ENCODE measurements at regions not wholly inside any gene's neighbourhood (a gene's known extent, or its start where the extent isn't known, plus 50 kb on each side); places are given as distances from the start of the nearest gene placed in this dataset.
"Not testable (repeated sequence)": the region's sequence is repeated elsewhere in the genome, so short reads cannot be mapped to it uniquely, and the experiment has no call there.

DNA sequence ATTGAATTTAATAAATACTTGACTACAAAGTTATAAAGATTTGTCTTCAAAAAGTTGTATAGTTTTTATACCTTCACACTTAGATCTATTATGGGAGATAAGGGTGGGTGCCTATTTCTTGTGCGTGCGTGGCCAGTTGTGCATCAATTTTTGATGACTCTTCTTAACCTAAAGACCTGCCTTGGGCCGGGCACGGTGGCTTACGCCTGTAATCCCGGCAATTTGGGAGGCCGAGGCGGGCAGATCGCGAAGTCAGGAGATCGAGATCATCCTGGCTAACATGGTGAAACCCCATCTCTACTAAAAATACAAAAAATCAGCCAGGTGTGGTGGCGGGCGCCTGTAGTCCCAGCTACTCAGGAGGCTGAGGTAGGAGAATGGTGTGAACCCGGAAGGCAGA is 830.1 kb downstream of the BRD1 start:
- not testable (repeated sequence) for H3K27ac ChIP-seq (ENCODE audit: insufficient read depth, low read length, poor library complexity, severe bottlenecking); H3K4me1 ChIP-seq (ENCODE audit: control insufficient read depth, insufficient read depth, low read length, poor library complexity, severe bottlenecking); DNase-seq; H3K4me3 ChIP-seq (ENCODE audit: insufficient read depth, low read depth, low read length, poor library complexity, severe bottlenecking); H3K36me3 ChIP-seq (ENCODE audit: control insufficient read depth, insufficient read depth, low read length); H3K27me3 ChIP-seq (replicated peaks; ENCODE audit: control insufficient read depth, insufficient read depth, low read length, poor library complexity, severe bottlenecking); H3K9me3 ChIP-seq (ENCODE audit: control insufficient read depth, low read length)

DNA sequence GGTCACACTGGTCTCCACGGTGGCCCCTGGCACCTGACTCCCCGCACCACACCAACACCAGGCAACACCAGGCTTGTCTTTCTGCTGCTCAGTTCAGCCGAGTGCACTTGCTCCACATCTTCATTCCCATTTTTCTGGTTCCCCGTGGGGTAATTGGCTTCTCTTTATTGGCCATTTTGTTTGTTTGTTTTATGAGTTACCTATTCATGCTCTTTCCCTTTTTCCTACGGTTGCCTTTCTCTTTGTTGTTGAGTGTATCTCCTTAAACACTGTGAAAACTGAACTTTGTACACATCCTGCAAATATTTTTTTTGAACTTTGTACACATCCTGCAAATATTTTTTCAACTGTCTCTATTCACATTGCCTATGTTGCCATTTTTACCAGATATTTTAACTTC is 834.0 kb downstream of the BRD1 start:
- no peaks in the 10 kb centered on the region for H3K36me3 ChIP-seq (ENCODE audit: control insufficient read depth, insufficient read depth, low read length)
- no peaks in the 10 kb centered on the region for H3K4me1 ChIP-seq (ENCODE audit: control insufficient read depth, insufficient read depth, low read length, poor library complexity, severe bottlenecking)
- no peaks in the 10 kb centered on the region for H3K27me3 ChIP-seq (replicated peaks; ENCODE audit: control insufficient read depth, insufficient read depth, low read length, poor library complexity, severe bottlenecking)
- no peaks in the 10 kb centered on the region for H3K9me3 ChIP-seq (ENCODE audit: control insufficient read depth, low read length)
- no peak overlapping the region for H3K4me3 ChIP-seq (ENCODE audit: insufficient read depth, low read depth, low read length, poor library complexity, severe bottlenecking)
- H3K27ac ChIP-seq (ENCODE audit: insufficient read depth, low read length, poor library complexity, severe bottlenecking), result no peak overlapping the region
- DNase-seq, result no peak

DNA sequence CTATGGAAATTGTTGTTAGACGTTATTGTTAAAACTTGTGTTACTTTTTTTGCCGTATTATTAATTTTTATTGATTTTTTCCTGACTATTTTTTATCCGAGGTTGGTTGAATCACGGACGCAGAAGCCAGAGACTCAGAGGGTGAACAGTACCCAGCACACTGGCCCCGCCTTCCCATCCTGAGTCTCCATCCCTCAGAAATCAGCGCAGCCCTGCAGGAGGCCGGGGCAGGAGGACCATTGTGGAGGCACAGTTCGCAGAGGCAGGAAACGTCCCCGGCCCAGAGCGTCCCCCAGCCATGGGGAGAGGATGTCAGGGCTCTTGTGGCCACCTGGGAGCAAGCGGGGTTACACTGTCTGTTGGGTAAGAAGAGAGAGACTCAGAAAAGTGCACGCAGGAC is 843.0 kb downstream of the BRD1 start:
- H3K36me3 ChIP-seq (ENCODE audit: control insufficient read depth, insufficient read depth, low read length), result no peaks in the 10 kb centered on the region
- H3K27me3 ChIP-seq (replicated peaks; ENCODE audit: control insufficient read depth, insufficient read depth, low read length, poor library complexity, severe bottlenecking), result no peaks in the 10 kb centered on the region
- no peak for DNase-seq
- H3K4me1 ChIP-seq (ENCODE audit: control insufficient read depth, insufficient read depth, low read length, poor library complexity, severe bottlenecking), result no peaks in the 10 kb centered on the region
- H3K9me3 ChIP-seq (ENCODE audit: control insufficient read depth, low read length), result no peaks in the 10 kb centered on the region
- no peak overlapping the region for H3K4me3 ChIP-seq (ENCODE audit: insufficient read depth, low read depth, low read length, poor library complexity, severe bottlenecking)
- H3K27ac ChIP-seq (ENCODE audit: insufficient read depth, low read length, poor library complexity, severe bottlenecking), result no peak overlapping the region

DNA sequence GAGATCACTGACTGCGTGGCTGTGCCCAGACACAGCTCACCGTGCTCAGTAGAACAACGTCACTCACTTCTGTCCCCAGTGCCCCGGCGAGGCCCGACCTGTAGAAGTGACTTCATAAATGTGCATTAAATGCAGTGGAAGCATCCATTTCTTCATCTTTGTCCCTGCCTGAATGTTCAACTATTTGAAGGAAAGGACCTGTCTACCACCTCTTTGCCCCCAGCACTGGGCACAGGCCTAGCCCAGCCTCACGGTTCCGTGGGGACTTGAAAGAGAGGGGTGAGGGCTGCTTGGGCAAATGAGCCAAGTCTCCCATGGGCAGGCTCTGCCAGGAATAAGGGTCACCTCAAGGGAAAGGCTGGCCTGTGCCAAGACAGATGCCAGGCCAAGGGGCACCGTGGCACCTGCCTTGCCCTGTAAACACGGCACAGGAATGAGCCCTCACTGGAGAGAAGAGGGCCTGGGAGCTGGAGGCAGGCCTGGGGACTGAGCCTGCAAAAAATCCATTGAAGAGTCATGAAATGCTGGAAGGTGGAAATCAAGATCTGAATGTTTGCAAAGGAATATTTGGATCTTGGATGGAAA is 845.3 kb downstream of the BRD1 start:
- Histone ChIP-seq H3K27ac (ENCODE audit: insufficient read depth, low read length, poor library complexity, severe bottlenecking) (no peak overlapping the region), H3K36me3 (ENCODE audit: control insufficient read depth, insufficient read depth, low read length) (no peaks in the 10 kb centered on the region), H3K4me1 (ENCODE audit: control insufficient read depth, insufficient read depth, low read length, poor library complexity, severe bottlenecking) (no peaks in the 10 kb centered on the region), H3K4me3 (ENCODE audit: insufficient read depth, low read depth, low read length, poor library complexity, severe bottlenecking) (no peak overlapping the region), H3K9me3 (ENCODE audit: control insufficient read depth, low read length) (no peaks in the 10 kb centered on the region), H3K27me3 (replicated peaks; ENCODE audit: control insufficient read depth, insufficient read depth, low read length, poor library complexity, severe bottlenecking) (no peaks in the 10 kb centered on the region)
- DNase-seq, result no peak

DNA sequence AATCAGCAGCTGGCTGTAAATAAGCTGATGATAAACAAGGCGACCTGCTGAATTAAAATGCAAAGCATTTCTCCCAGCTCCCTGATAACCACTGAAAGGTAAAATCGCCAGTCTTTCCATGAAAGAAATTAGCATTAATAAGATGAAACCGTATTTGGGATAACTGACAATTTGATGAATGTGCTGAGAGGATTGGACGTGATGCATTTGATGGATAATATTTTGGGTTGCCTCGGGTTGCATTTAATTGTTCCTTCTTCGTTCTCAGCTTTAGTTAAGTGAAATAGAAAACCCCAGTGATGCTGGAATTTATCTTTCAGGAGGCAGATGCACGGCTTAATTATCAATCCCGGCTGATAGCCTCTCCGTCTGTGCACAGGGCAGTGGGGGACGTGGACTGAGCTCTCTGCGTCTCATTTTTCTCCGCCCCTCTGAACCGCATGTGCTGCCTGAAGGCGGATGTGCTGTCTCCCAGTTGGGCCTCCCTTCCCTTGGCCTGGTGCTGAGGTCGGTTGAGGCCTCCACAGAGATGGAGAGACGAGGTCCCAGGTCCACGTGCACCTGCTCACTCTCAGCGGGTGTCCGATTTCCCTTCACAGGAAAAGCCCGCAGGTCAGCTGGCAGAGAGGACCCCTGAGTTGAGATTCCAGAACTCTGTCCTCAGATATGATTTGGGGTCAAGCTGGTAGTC is 846.2 kb downstream of the BRD1 start:
- H3K36me3 ChIP-seq (ENCODE audit: control insufficient read depth, insufficient read depth, low read length), result no peaks in the 10 kb centered on the region
- H3K4me3 ChIP-seq (ENCODE audit: insufficient read depth, low read depth, low read length, poor library complexity, severe bottlenecking), result no peak overlapping the region
- H3K4me1 ChIP-seq (ENCODE audit: control insufficient read depth, insufficient read depth, low read length, poor library complexity, severe bottlenecking), result no peaks in the 10 kb centered on the region
- no peaks in the 10 kb centered on the region for H3K9me3 ChIP-seq (ENCODE audit: control insufficient read depth, low read length)
- no peak for DNase-seq
- no peak overlapping the region for H3K27ac ChIP-seq (ENCODE audit: insufficient read depth, low read length, poor library complexity, severe bottlenecking)
- H3K27me3 ChIP-seq (replicated peaks; ENCODE audit: control insufficient read depth, insufficient read depth, low read length, poor library complexity, severe bottlenecking), result no peaks in the 10 kb centered on the region

DNA sequence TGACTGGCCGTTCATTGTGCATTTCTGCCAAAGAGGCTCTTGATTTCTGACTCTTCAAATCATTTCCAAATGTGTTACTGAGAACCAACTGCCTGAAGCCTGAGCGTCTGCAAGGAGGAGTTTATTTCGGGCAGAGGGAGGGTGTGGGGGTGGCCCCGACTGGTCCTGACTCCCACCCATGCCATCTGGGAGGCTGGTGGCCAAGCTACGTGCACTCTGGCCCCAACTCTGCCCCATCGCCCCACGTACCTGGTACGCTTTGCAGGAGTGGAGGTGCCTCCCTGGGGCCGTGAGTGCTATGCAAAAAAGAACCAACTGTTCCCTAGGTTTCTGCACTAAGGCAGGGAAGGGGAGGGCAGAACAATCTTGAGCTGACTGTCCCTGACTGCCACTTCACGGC is 846.8 kb downstream of the BRD1 start:
- no peak overlapping the region for H3K27ac ChIP-seq (ENCODE audit: insufficient read depth, low read length, poor library complexity, severe bottlenecking)
- no peaks in the 10 kb centered on the region for H3K9me3 ChIP-seq (ENCODE audit: control insufficient read depth, low read length)
- no peak for DNase-seq
- H3K36me3 ChIP-seq (ENCODE audit: control insufficient read depth, insufficient read depth, low read length), result no peaks in the 10 kb centered on the region
- no peaks in the 10 kb centered on the region for H3K27me3 ChIP-seq (replicated peaks; ENCODE audit: control insufficient read depth, insufficient read depth, low read length, poor library complexity, severe bottlenecking)
- no peaks in the 10 kb centered on the region for H3K4me1 ChIP-seq (ENCODE audit: control insufficient read depth, insufficient read depth, low read length, poor library complexity, severe bottlenecking)
- no peak overlapping the region for H3K4me3 ChIP-seq (ENCODE audit: insufficient read depth, low read depth, low read length, poor library complexity, severe bottlenecking)

DNA sequence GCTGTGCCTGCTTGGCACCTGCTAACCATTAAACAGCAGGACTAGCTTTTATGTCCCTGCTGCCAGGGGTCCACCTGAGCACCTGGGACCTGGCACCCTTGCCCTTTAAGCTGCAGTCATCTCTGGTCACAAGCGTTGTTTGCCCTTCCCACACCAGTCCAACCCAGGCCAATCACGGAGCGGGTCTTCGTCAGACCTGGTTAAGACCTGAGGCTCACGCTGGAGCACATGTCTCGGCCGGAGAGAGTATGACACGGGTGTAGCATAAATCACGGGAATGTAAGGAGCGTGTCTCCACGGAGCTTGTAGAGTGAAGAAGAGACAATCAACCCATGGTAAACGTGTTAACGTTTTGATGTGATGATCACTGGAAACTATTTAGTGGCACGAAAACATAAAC is 847.3 kb downstream of the BRD1 start:
- H3K27me3 ChIP-seq (replicated peaks; ENCODE audit: control insufficient read depth, insufficient read depth, low read length, poor library complexity, severe bottlenecking), result no peaks in the 10 kb centered on the region
- H3K4me3 ChIP-seq (ENCODE audit: insufficient read depth, low read depth, low read length, poor library complexity, severe bottlenecking), result no peak overlapping the region
- H3K36me3 ChIP-seq (ENCODE audit: control insufficient read depth, insufficient read depth, low read length), result no peaks in the 10 kb centered on the region
- no peaks in the 10 kb centered on the region for H3K9me3 ChIP-seq (ENCODE audit: control insufficient read depth, low read length)
- no peak for DNase-seq
- no peak overlapping the region for H3K27ac ChIP-seq (ENCODE audit: insufficient read depth, low read length, poor library complexity, severe bottlenecking)
- no peaks in the 10 kb centered on the region for H3K4me1 ChIP-seq (ENCODE audit: control insufficient read depth, insufficient read depth, low read length, poor library complexity, severe bottlenecking)

DNA sequence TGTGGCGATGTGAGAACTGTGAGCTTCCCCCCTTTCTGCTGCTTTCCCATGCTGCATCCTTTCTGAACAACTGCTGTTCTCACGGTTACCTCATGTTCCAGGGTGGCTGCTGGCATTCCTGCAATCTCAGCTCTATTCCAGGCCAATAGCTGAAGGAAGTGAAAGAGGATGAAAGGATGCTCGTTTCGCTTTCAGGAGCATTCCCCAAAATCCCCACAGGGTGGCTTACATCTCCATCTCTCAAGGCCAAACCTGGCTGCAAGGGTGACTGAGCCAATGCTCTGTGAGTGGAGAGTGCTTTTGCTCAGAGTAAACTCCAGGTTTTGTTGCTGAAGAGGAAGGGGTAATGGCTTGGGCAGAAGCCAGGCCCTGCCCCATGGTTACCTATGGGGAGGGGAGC is 848.2 kb downstream of the BRD1 start:
- H3K9me3 ChIP-seq (ENCODE audit: control insufficient read depth, low read length), result no peaks in the 10 kb centered on the region
- H3K4me3 ChIP-seq (ENCODE audit: insufficient read depth, low read depth, low read length, poor library complexity, severe bottlenecking), result no peak overlapping the region

DNA sequence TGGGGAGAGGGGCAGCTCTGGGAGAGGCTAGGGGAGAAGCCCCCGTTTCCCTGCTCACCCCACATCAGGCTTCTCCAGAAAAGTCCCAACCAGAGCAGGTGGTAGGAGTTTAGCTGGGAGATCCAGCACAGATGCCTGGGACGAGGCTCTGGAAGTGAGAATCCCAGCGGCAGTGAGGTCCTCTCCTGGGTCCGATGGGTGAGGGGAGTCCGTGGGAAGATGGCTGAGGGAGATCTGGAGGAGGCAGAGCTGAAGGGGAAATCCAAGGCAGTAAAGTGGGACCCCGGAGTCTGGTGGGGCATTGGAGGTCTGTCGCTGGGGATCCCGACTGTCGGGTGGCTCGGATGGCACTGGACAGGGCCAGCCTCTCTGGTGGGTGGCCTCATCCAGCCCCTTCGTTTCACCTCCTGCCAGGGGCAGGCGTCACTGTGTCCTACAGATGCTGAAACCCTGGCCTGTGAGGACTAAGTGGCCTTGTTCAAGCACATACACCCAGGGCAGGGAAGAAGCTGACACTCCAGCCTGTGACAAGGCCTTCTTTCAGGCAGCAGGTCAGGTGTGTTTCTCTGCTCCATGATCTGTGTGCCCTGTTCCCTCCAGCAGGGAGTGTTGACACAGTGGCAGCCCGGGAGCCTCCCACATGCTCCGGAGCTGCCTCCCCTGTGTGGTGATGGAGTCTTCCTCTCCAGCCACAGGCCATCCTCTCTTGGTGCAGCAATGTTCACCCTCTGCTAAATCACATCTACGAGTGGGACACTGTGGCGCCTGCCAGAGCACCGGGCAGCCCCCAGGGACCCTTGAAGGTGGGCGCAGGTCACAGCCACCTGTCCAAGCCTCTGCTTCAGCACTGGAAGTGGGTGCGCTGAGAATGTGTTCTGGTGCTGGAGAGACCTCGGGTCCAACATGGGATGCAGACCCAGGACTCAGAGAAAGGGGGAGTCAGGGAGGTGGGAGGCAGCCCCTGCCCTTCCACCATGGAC is 850.8 kb downstream of the BRD1 start:
- no peak for DNase-seq
- no peak overlapping the region for H3K4me3 ChIP-seq (ENCODE audit: insufficient read depth, low read depth, low read length, poor library complexity, severe bottlenecking)
- no peak overlapping the region for H3K27ac ChIP-seq (ENCODE audit: insufficient read depth, low read length, poor library complexity, severe bottlenecking)
- no peaks in the 10 kb centered on the region for H3K4me1 ChIP-seq (ENCODE audit: control insufficient read depth, insufficient read depth, low read length, poor library complexity, severe bottlenecking)
- H3K36me3 ChIP-seq (ENCODE audit: control insufficient read depth, insufficient read depth, low read length), result no peaks in the 10 kb centered on the region
- no peaks in the 10 kb centered on the region for H3K27me3 ChIP-seq (replicated peaks; ENCODE audit: control insufficient read depth, insufficient read depth, low read length, poor library complexity, severe bottlenecking)
- no peaks in the 10 kb centered on the region for H3K9me3 ChIP-seq (ENCODE audit: control insufficient read depth, low read length)

More for the DNA sequence above, 848.2 kb downstream of the BRD1 start:
- DNase-seq, result no peak
- Histone ChIP-seq H3K27ac (ENCODE audit: insufficient read depth, low read length, poor library complexity, severe bottlenecking) (no peak overlapping the region), H3K36me3 (ENCODE audit: control insufficient read depth, insufficient read depth, low read length) (no peaks in the 10 kb centered on the region), H3K27me3 (replicated peaks; ENCODE audit: control insufficient read depth, insufficient read depth, low read length, poor library complexity, severe bottlenecking) (no peaks in the 10 kb centered on the region), H3K4me1 (ENCODE audit: control insufficient read depth, insufficient read depth, low read length, poor library complexity, severe bottlenecking) (no peaks in the 10 kb centered on the region)

DNA sequence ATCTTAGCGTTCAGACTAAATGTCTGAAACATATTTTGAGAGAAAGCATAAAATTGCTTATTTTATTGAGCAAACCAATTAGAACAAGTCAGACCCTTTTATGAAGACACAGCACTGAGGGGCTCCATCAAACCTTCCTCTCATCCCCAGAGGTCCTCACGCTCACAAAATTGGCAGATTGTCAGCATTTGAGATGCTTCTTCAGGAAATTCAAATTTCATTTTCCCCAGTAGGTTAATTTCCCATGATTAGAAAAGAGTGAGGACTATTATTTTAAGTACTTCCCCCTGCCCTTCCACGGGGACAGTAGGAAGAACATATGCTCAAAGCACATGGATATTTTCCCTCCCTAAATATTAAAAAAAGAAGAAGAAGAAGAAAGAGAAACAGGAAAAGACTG is 851.8 kb downstream of the BRD1 start:
- Histone ChIP-seq H3K36me3 (ENCODE audit: control insufficient read depth, insufficient read depth, low read length) (no peaks in the 10 kb centered on the region), H3K4me3 (ENCODE audit: insufficient read depth, low read depth, low read length, poor library complexity, severe bottlenecking) (no peak overlapping the region), H3K27ac (ENCODE audit: insufficient read depth, low read length, poor library complexity, severe bottlenecking) (no peak overlapping the region), H3K27me3 (replicated peaks; ENCODE audit: control insufficient read depth, insufficient read depth, low read length, poor library complexity, severe bottlenecking) (no peaks in the 10 kb centered on the region), H3K4me1 (ENCODE audit: control insufficient read depth, insufficient read depth, low read length, poor library complexity, severe bottlenecking) (no peaks in the 10 kb centered on the region), H3K9me3 (ENCODE audit: control insufficient read depth, low read length) (no peaks in the 10 kb centered on the region)
- no peak for DNase-seq
